Testis (tissue), 2 donors: ENCODE measurements at regions not wholly inside any gene's neighbourhood (a gene's known extent, or its start where the extent isn't known, plus 50 kb on each side); places are given as distances from the start of the nearest gene placed in this dataset.

Experiments
- CTCF ChIP-seq, 3 experiments: fragments of 450-650 bp in 2 of 3; fragments of 200-600 bp in 1 of 3; sonication (generic) in 1 of 3; IDR thresholded peaks; one replicate each; pipeline ENCODE4 v1.5.1; 2016 to 2019; ENCODE audit warnings: antibody characterized with exemption in 3 of 3, mild to moderate bottlenecking in 2 of 3, moderate library complexity in 1 of 3
- POLR2A ChIP-seq: fragments of 450-650 bp; IDR thresholded peaks from one replicate; pipeline ENCODE4 v1.6.1; 2017; ENCODE audit warnings: antibody characterized with exemption, mild to moderate bottlenecking, moderate library complexity

- TF ChIP-seq CTCF (IDR thresholded peaks at IDR 0.05) (no peak), POLR2A (no peak)
These were observed 189.1 kb downstream of the TBX18 start for GRCh38 chr6:84575264-84575663.
